ENCODE measurements at regions not wholly inside any gene's neighbourhood (a gene's known extent, or its start where the extent isn't known, plus 50 kb on each side); places are given as distances from the start of the nearest gene placed in this dataset.

DNA sequence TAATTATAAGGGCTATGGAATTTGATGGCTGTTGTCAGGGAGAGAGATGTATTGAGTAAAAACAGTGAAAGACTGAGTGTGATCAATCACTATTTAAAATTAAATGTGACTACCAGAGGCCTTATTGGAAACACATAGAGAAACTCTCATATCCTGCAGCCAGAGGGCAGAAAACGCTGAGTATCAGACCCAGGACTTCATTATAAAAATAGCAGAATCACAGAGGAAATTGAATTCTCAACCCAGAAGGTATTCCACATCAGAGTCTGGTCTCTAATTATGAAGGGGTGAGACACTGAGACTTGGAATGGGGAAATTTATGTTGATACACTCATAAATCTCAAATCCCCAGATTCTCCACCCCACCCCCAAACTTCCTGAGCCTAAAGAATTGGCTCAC, 69.5 kb upstream of the IL6 start:
- DNase-seq (ENCODE audit: low spot score), result no peak

DNA sequence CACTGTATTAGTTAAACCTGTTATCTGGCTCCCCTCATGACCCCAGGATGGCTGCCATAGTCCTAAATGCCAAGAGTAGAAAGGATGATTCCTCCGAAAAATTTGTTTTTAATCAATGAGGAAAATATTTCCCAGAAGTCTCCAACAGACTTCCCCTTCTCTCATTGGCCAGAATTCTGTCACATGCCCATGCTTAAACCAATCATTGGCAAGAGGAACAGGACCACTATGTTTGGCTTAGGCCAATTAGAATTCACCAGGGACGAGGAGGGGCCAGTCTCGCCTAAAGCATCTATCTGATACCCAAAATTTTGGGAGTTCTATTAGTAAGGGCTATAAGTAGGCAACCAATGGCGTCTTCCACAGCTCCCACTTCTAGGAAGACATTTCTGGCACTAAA, 71.2 kb upstream of the IL6 start:
- no peak for DNase-seq (ENCODE audit: low spot score)

DNA sequence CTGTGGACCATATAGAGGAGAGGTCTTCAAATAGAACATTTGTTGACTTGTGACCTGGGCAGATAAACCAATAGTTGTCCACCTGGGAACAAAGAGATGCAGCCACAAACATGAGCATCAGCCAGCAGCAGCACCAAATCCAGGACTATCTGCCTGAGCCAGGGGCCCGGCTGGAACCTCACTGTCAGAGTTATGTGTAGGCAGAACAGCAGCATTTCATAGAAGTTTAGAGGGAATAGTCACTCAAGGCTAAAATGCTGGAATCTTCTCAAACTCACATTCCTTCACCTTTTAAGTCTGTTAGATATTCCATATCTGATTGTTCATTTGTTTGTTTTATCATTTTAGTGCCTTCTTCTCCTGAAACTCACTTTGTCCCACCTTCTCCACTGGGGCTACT, 72.2 kb upstream of the IL6 start:
- DNase-seq (ENCODE audit: low spot score), result no peak

DNA sequence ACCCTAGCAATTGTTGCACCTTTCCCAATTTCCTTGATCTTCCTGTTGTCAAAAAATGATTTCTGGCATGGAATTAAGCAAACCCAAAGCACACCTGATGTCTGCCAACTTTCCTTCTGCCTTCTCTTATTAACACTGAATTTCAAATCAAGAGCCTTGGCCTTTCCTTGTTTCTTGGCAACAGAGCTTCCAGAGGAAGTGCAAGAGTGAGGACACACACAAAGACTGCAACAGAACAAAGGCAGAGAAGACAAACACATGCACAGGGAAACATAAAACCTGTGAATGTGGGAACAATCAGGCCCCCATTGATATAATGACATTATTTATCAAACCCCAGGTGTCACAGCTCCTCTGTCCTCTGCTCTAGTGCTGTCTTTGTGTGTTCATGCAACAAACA, 73.0 kb upstream of the IL6 start:
- no peak for DNase-seq (ENCODE audit: low spot score)

DNA sequence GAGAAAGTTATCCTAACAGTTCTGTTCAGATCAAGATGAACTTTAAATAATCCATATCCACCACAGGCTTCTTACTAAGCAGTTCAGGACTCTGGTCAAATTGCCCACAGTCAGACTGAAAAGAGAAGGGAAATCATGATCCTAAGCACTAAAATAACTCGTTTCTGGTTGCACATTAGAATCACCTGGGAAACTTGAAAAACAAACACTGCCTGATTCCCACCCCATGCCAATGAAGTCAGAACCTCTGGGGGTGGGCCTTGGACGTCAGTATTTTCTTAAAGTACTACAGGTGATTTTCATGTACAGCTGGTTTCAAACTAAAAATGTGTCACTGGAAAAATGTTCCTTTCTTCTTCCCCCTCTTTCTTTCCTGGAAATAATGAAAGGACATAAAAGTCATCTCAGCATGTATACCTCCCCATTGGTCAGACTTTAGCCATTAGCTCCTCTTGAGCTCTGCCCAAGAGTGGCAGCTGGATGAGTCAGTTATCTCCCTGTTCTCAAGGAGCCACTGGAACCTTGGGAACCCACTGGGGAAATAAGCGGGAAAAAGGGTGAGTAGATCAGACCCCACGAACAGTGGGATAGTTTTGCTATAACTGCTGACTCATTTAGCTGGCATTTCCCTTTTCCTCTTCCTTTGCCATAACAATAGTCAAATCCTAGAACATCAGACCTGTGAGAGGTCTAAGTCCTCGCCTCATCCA, 75.3 kb upstream of the IL6 start:
- no peak for DNase-seq (ENCODE audit: low spot score)

DNA sequence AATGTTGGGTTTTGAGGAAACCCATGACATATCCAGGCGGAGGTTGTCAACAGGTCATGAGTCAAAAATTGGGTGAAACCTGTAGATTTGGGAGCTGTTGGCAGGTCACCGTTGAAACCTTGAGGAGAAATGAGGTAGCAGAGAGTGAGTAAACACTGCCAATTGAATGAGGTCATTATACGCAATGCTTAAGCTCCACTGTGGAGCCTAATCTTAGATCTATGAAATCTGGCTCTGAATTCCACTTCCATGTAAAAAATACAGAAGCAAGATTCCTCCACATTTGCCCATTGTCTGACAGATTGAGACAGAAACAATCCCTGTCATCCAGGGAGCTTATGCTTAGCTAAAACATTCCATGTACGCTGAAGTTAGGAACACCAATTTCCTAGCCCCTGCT, 76.0 kb upstream of the IL6 start:
- DNase-seq (ENCODE audit: low spot score), result no peak

DNA sequence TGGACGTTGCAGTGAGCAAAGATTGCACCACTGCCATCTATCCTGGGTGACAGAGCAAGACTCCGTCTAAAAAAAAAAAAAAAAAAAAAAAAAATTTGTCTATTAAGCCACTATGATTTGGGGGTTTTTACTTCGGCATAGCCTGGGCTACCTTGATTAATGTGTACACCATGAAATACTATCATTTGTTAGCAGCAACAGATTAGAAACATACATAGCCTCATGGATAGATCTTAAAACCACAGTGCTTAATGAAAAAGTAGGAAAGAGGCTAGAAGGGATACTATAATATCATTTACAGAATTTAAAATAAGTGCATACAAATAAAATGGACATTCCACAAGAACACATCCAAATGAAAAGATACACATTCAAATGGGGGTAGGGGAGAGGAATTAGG, 77.3 kb upstream of the IL6 start:
- DNase-seq (ENCODE audit: low spot score), result no peak

DNA sequence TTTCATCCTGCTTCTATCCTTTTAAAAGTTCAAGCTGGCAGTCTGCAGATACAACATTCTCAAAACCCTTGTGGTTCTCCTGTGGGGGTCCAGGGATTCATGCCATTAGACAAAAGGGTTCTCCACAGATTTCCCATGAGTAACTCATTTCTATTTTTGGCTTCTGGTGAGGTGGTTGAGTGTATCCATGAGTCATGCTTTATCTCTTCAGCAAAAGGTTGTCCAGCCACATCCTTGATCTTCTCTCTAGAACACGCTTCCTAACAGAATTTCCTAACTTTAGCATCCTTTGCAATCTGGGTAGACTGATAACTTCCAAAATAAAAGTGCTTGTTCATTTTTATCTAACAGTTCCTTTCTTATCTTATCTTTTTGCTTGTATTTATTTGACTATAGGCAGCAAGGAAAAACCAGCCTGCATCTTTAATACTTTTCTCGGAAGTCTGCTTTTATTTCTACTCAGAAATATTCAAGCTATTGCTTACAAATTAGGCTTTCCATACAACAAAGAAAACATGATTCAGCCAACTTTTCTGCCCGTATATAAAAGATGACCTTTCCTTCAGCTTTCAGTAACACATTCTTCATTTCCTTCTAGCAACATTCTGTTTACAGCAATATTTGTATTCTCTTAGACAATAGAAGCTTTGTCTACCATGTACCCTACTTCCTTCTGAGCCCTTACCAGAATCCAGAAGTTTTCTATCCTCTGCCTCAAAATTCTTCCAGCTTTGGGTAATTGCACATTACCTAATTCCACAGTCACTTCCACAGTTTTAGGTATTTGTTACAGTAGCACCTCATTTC, 79.3 kb upstream of the IL6 start:
- DNase-seq (ENCODE audit: low spot score), result no peak

DNA sequence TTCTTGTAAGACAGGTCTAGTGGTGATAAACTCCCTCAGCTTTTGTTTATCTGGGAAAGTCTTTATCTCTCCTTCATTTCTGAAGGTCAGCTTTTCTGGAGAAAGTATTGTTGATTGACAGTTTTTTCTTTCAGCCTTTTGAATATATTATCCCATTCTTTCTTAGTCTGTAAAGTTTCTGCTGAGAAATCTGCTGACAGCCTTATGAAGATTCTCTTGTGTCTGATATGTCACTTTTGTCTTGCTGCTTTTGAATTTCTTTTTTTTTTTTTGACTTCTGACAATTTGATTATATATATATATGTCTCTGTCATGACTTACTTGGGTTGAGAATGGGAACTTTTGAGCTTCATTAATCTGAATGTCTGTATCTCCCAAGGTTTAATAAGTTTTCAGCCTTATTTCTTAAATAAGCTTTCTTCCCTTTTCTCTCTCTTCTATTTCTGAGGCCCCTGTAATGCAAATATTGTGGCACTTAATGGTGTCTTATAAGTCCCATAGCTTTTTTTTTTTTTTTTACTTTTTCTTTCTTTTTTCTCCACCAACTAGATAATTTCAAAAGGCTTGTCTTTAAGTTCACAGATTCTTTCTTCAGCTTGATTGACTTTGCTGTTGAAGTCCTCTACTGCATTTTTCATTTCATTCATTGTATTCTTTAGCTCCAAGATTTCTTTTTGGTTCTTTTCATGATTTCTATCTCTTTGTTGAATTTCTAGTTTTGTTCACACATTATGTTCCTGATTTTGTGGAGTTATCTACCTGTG, 81.4 kb upstream of the IL6 start:
- DNase-seq (ENCODE audit: low spot score), result no peak

DNA sequence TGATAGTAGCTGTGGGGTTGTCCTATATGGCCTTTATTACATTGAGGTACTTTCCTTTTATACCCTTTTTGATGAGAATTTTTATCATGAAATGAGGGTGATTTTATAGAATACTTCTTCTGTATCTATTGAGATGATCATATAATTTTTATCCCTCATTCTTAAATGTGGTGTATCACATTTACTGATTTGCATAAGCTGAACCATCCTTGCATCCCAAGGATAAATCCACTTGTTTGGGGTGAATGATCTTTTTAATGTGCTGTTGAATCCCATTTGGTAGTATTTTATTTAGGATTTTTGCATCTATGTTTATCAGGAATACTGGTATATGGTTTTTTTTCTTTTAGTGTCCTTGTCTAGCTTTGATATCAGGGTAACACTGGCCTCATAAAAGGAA, 84.5 kb upstream of the IL6 start:
- no peak for DNase-seq (ENCODE audit: low spot score)

DNA sequence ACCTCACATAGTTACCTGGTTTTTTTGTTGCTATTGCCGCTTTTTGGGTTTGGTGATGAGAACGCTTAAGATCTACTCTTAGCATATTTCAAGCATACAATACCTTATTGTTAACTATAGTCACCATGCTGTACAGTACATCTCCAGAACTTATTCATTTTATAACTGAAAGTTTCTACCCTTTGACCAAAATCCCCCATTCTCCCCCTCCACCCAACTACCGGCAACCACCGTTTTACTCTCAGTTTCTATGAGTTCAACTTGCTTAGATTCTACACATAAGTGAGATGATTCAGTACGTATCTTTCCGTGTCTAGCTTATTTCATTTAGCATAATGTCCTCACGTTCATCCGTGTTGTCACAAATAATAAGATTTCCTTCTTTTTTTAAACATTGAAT, 86.7 kb upstream of the IL6 start:
- DNase-seq (ENCODE audit: low spot score), result no peak

DNA sequence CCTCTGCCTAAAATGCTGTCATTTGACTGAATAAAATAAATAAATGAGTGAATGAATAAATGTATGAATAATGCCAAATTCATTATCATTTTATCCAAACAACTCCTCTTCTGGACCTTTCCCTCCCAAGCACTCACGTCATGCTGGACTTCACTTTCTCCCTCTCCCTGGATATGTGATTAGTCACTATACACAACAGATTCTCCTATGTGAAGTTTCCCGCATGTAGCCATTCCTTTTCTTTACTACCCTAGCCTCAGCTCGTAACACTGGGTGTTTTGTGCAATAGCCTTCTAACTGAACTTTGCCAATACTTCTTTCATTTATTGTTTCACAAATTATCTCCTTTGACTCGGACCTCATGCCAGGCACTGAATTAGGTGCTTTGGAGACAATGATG, 87.6 kb upstream of the IL6 start:
- no peak for DNase-seq (ENCODE audit: low spot score)

DNA sequence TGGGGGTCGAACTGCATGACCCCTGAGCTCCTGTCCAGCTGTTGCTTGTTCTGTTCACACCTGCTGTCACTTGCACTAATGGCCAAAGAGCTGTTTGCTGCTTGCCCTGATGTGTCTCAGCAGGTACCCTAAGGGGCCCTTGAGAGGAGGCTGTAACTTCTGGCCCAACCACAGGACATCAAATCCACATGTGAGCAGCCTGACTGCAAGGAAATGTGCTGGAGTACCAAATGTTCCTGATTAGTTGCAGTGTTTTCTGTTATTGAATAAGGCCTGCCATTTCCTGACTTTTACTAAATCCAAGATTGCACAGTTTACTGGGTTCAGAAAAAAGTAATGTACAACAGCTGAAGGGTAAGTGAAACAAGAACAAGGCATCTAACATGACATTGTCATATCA, 91.7 kb upstream of the IL6 start:
- DNase-seq (ENCODE audit: low spot score), result no peak

DNA sequence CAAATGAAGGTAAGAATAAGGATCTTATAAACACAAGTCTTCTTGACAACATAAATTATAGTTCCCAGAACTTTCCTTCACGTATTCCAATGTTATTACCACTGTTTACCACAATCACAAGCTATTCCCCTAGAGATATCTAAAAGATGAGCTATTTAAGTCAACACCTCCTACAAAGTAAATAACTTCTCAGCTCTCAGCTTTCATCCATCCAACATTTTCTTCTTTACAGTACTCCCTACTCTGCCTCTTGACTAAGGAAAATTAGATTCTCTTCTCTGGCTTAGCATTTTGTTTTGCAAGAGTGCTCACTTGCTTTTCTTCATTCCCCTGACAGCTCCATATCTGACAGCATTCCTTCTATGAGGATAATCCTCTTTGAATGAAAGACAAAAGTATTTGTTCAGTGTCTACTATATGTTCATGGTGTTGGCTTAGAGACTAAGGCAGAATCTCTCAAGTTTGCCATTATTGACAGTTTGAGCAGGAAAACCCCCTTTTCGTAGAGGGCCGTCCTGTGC, 93.0 kb upstream of the IL6 start:
- DNase-seq (ENCODE audit: low spot score), result no peak

DNA sequence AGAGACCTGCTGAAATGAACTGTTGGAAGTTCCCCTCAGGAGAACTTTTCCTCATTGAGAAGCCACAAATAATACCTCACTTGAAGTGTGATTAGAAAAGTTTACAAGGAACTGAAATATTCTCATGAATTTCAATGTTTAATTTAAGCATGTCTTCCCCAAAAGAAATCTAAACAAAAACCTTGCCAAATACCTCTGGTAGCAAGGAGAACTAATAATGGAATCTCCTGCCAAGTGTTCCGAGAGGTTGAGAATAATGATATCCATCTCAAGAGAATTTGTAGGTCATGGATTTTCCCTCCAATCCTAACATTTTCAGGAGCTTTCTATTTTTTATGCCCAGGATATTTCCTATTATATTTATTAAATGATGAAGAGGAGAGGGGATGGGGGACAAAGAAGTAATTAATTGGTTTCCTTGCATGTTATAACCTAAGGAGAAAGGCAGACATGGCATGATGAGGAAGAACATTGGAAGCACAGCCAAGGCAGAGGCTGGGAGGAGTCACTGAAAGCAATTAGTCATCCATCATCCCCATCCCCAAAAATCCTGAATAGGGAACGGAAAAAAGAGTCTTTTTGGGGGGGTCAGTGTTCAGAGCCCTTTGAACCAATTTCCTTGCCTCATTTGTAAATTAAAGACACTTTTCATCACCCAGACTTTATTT, 93.6 kb upstream of the IL6 start:
- DNase-seq (ENCODE audit: low spot score), result no peak

DNA sequence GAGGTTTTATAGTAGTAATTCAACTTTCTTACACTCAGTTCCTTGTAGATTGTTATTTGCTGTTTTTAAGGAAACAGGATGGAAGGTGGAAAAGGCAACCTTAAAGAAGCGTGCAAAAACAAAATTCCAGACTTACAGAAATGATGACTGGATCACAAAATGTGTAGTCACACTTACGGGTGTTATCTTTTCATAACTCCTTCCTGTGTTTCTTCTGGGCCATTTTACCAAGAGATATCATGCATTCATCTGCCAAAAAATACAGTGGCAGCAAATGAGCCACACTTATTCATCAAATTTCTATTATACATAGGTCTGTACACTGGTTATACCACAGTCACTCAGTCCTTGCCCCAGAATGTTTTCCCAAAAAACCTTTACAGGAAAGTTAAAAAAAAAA, 94.3 kb upstream of the IL6 start:
- DNase-seq (ENCODE audit: low spot score), result no peak

DNA sequence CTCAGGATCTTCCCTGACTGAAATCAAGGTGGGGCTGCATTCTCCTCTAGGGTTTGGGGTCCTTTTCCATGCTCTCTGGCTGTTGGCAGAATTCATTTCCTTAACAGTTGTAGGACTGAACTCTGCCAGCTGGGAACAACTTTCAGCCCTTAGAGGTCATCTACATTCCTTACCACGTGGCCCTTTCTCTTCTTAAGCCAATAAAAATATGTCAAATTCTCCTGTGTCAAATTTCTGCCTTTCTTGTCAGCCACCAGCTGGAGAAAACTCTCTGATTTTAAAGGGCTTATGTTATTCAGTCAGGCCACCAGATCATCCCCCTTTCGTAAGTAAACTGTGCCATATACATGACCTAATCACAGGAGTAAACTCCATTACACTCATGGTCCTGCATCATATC, 95.3 kb upstream of the IL6 start:
- DNase-seq (ENCODE audit: low spot score), result no peak

DNA sequence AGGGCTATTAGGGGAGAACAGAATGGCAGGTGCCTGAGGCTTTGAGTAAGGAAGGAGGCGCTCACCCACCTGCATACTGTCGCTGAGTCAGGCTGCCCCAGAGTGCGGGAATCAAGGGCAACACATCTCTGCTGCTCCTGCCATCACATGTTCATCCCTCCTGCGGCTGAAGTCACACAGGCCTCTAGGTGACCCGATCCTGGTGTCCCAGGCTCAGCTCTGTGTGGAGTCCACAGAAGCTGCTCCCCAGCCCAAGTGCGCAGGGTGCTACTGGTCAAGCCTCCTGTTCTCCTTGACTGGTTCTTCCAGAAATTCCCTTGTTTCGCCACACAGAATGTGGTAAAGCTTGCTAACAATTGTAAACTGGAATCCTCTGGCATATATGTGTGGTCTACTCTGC, 96.9 kb upstream of the IL6 start:
- no peak for DNase-seq (ENCODE audit: low spot score)

DNA sequence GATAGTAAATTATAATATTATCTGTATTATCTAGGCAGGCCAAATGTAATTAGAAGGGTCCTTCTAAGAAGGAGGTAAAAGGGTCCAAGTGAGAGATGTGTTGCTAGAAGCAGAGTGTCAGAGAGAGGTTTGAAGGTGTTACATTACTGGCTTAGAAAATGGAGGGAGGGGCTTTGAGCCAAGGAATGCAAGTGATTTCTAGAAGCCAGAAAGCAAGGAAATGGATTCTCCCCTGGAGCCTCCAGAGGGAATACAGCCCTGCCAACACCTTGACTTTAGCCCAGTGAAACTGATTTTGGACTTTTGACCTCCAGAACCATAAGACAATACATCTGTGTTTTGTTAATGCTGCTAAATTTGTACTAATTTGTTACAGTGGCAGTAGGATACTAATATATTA, 97.9 kb upstream of the IL6 start:
- DNase-seq (ENCODE audit: low spot score), result no peak

DNA sequence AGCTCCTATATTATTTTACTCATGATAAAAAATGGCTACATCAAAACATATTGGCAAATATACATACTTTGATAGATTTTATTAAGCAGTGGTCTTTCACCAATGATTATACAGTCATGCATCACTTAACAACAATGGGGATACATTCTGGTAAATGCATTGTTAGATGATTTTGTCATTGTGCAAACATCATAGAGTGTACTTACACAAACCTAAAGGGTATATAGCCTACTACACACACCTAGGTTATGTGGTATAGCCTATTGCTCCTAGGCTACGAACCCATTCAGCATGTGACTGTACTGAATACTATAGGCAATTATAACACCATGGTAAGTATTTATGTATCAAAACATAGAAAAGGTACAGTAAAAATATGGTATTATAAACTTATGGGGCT, 98.9 kb upstream of the IL6 start:
- DNase-seq (ENCODE audit: low spot score), result no peak

DNA sequence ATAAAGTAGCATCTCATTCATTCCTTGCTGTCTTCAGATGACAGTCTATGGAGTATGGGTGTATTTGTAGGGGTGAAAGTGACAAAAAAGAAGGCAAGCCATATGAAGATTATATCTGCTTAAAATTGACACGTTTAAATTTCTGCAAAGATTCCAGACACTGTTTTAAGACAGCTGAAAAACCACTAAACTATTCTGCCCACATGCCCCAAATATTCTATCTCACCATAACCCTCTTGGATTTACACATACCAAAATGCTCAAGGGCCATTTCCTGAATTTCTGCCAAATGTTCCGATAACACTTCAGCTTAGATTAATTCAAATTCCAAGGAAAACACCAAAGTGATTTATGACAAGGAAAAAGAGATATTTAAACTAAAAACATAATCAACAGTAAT, 99.9 kb upstream of the IL6 start:
- DNase-seq (ENCODE audit: low spot score), result no peak

DNA sequence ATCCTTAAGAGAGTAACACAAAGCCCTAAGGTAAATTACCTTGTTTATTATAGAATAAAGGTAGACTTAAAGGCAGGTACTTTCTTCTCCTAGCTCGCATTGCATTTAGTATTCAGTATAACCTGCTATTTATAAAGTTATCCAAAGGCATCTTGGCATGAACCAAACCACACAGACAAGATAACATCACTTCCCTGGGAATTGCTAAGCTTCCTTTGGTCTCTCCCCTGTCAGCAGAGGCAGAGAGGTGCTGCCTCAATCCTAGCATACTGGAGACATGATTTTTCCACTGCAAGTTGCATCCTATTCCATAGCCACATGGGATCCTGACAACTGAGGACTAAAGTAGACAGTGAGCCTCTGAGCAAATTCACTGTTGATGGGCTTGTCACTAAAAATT, 101.7 kb upstream of the IL6 start:
- no peak for DNase-seq (ENCODE audit: low spot score)

Data from cerebellar cortex (tissue), 1 donor.